Activated gamma-delta T cell (primary cell): ENCODE measurements at regions not wholly inside any gene's neighbourhood (a gene's known extent, or its start where the extent isn't known, plus 50 kb on each side); places are given as distances from the start of the nearest gene placed in this dataset.
"Not testable (repeated sequence)": the region's sequence is repeated elsewhere in the genome, so short reads cannot be mapped to it uniquely, and the experiment has no call there.

Experiments
- DNase-seq: peaks from one replicate; lab custom pipeline; 2025; lab: John Stamatoyannopoulos, UW

GRCh38 chr7:155229548-155230168 lies 68.0 kb upstream of the INSIG1 start:
- DNase-seq: no peak

- DNase-seq: no peak
Observed at GRCh38 chr7:155230169-155230593, 67.5 kb upstream of the INSIG1 start.

GRCh38 chr7:155231241-155231800 lies 66.4 kb upstream of the INSIG1 start:
- no peak for DNase-seq

- no peak for DNase-seq
Observed at GRCh38 chr7:155231941-155232340, 65.7 kb upstream of the INSIG1 start.

- DNase-seq: no peak
Observed at GRCh38 chr7:155232911-155233310, 64.8 kb upstream of the INSIG1 start.

- DNase-seq: no peak
Observed at GRCh38 chr7:155233311-155234157, 64.1 kb upstream of the INSIG1 start.

GRCh38 chr7:155234158-155234492 lies 63.6 kb upstream of the INSIG1 start:
- no peak for DNase-seq

- DNase-seq: no peak
Observed at GRCh38 chr7:155234950-155235789, 62.5 kb upstream of the INSIG1 start.

- DNase-seq: no peak
Observed at GRCh38 chr7:155236386-155236785, 61.3 kb upstream of the INSIG1 start.

- DNase-seq: no peak
Observed at GRCh38 chr7:155237297-155237696, 60.4 kb upstream of the INSIG1 start.

- DNase-seq: no peak
Observed at GRCh38 chr7:155237730-155238129, 59.9 kb upstream of the INSIG1 start.

- not testable (repeated sequence) for DNase-seq
Observed at GRCh38 chr7:155239431-155240087, 58.1 kb upstream of the INSIG1 start.

GRCh38 chr7:155244675-155245074 lies 53.0 kb upstream of the INSIG1 start:
- DNase-seq: no peak

GRCh38 chr7:155247479-155248365 lies 50.0 kb upstream of the INSIG1 start:
- no peak for DNase-seq
